Gastroesophageal sphincter (tissue), 3 donors: ENCODE measurements at regions not wholly inside any gene's neighbourhood (a gene's known extent, or its start where the extent isn't known, plus 50 kb on each side); places are given as distances from the start of the nearest gene placed in this dataset.

Experiments used
- CTCF ChIP-seq, 4 experiments: fragments of 200-600 bp in 2 of 4; fragments of 450-650 bp in 2 of 4; sonication (generic) in 1 of 4; IDR thresholded peaks; one replicate each; pipeline ENCODE4 v1.5.1; 2017 to 2019; ENCODE audit warnings: antibody characterized with exemption in 4 of 4, mild to moderate bottlenecking in 2 of 4, moderate library complexity in 2 of 4
- POLR2A ChIP-seq, 2 donors: fragments of 450-650 bp; IDR thresholded peaks; one replicate each; pipeline ENCODE4 v1.6.1; 2017; ENCODE audit warnings: antibody characterized with exemption in 2 of 2, mild to moderate bottlenecking in 2 of 2, moderate library complexity in 1 of 2
- POLR2AphosphoS5 ChIP-seq: sonication (generic); formaldehyde crosslinking; IDR thresholded peaks from one replicate; pipeline ENCODE4 v1.6.1; 2017; ENCODE audit warnings: antibody characterized with exemption

- TF ChIP-seq CTCF (IDR thresholded peaks at IDR 0.05) = no peak
- no peak for TF ChIP-seq POLR2A (IDR thresholded peaks at IDR 0.05)
- no peak for TF ChIP-seq POLR2AphosphoS5
These were observed 104.9 kb downstream of the AQP9 start for GRCh38 chr15:58243070-58243469.
